IPS-NIHi7 (cell line): ENCODE measurements at regions not wholly inside any gene's neighbourhood (a gene's known extent, or its start where the extent isn't known, plus 50 kb on each side); places are given as distances from the start of the nearest gene placed in this dataset.

Experiments used
- DNase-seq: peaks from one replicate; pipeline ENCODE4 v3.0.0; 2012; ENCODE audit warnings: mixed read lengths; ENCODE audit errors: extremely low spot score

DNA sequence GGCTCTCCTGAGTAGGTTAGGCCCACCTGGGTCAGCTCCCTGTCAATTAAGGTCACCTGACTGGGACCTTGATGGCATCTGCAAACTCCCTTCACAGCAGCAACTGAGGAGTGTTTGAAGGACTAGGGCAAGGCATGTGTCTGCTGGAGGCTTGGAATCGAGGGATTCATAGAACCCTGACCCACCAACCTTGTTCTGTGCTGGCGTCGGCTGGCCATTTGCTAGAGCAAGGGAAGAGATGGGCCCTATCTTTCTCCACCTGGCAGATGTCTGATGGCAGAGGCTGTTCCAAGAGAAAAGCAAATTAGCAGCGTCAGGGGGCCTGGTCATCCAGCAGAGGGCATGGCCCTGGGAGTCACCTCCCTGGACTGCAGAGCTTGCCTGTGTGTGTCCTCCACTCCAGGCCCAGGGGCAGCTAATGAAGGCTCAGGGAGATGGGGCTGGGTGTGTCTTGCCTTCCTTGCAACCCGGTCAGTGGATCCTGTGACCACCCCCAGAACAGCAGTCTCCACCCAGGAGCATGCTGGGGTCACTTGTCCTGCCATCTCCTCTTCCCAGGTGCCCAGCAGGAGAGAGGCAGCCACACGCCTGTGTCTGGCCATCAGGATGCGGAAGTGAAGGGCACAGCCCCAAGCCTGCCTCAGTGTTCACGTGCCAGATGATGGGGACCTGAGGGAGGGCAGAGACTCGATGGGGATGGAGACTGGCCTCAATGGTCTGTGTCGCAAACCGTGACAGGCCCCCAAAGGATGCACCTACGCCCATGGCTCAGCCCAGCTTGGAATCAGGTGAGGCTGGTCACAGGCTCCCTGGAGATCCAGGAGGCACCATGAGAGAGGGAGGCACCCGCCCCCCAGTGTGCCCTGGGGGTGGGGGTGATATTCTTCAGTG lies 53.9 kb downstream of the BARX1 start:
- DNase-seq, result no peak

- DNase-seq, result no peak
These were observed 54.7 kb downstream of the BARX1 start for GRCh38 chr9:93900436-93900819.

GRCh38 chr9:93899609-93900435 lies 55.3 kb downstream of the BARX1 start:
- DNase-seq, result no peak

GRCh38 chr9:93898502-93899426 lies 56.4 kb downstream of the BARX1 start:
- peak; percentile 11 for DNase-seq

GRCh38 chr9:93898026-93898425 lies 57.1 kb downstream of the BARX1 start:
- DNase-seq, result peak; percentile 16

GRCh38 chr9:93897075-93897970 lies 57.8 kb downstream of the BARX1 start:
- peak; percentile 8 for DNase-seq

- peak; percentile 7 for DNase-seq
These were observed 58.6 kb downstream of the BARX1 start for GRCh38 chr9:93896496-93897033.

GRCh38 chr9:93896093-93896492 lies 59.1 kb downstream of the BARX1 start:
- DNase-seq, result peak; percentile 7

DNA sequence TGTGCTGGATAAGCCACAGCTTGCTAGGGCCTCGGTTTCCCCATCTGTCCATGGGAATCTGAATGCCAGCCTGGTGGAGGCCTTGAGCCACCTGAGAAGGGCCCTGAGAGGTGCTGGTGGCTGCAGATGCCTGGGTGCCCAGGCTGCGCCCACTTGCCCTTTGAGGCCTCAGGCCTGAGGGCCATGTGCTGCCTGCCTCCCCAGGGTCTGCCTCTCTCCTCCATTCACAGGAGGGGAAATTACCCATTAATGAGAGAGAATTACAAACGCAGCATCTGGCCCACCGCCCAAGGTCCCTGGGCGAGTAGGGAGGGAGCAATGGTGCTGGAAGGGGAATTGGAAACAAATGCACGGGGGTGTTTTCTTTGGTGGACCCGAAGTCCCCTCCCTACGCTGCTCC lies 59.6 kb downstream of the BARX1 start:
- DNase-seq, result peak; percentile 4

DNA sequence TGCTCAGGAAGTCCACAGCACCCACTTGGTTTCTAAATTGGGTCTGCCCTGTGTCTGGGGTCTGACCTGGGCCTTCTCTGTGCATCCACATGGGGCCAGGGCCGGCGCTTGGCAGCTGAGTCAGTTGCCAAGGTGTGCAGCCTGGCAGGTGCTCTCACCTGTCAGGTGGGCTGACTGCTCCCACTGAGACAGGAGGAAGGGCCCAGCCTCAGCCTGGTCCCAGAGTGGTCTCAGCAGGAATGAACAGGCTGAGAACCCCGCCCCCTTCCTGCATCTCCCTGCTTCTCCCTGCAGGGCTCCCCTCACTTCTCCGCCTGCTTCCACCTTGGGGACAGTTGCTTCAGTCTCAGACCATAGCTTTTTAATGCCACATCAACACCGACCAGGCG lies 60.5 kb downstream of the BARX1 start:
- DNase-seq, result peak; percentile 25

GRCh38 chr9:93893899-93894690 lies 61.1 kb downstream of the BARX1 start:
- peak; percentile 5 for DNase-seq

DNA sequence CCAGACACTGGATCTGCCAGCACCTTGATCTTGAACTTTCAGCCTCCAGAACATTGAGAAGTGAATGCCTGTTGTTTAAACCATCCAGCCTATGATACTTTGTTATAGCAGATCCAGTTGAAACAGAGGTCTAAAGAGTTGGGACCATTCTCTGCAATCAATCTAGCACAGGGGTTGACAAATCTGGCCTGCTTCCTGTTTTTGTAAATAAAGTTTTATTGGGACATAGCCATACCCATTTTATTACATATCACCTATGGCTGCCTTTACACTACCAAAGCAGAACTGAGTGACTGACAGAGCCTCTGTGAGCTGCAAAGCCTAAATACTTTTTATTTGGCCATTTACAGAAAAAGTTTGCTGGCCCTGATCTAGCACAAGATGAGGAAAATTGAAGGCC lies 62.0 kb downstream of the BARX1 start:
- DNase-seq, result no peak

DNA sequence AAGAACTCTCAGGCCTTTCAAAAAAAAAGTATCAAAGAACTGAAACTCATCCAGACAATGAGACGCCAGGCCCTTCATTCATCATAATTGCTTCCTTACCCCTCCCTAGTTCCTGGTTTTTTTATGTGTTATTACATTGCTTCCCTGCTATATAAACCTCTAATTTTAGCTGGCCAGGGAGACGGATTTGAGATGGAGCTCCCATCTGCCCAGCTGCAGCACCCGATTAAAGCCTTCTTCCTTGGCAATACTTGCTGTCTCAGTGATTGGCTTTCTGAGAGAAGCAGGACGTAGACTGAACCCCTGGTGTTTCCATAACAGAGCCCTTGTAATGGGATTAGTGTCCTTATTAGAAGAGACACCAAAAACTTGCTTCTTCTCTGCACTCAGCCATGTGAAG lies 62.4 kb downstream of the BARX1 start:
- no peak for DNase-seq

DNA sequence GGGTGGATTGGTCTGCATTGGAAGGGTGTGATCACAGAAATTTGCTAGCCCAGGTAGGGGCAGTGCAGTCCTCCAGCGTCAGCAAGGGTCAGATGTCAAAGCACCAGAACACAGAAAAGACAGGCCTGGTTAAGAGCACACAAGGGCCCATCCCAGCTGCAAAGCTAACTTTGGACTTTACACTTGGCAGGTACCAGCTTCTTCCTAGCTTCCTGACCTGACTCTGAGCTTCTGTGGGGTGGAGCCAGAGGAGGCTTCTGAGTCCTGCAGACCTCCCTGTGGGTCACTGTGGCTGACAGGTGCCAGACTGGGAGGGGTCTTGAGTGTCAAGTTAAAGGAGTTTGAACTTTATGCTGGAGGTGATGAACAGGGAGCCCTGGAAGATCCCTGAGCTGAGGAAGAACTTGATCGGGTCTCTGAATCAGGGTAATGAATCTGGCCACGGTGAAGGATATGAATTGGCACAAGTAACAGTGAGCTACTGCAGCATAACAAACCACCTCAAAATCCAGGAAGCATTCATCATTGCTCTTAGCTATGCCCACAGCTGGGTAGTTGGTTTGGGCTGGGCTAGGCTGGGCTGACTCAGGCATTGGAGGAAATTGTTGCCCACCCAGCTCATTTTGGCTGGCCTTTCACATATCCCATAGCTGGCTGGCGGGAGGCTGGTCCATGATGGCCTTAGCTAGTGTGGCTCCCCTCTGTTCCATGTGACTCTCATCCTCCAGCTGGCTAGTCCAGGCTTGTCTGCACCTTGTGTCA lies 63.4 kb downstream of the BARX1 start:
- DNase-seq, result no peak

GRCh38 chr9:93891050-93891449 lies 64.1 kb downstream of the BARX1 start:
- DNase-seq, result no peak

DNA sequence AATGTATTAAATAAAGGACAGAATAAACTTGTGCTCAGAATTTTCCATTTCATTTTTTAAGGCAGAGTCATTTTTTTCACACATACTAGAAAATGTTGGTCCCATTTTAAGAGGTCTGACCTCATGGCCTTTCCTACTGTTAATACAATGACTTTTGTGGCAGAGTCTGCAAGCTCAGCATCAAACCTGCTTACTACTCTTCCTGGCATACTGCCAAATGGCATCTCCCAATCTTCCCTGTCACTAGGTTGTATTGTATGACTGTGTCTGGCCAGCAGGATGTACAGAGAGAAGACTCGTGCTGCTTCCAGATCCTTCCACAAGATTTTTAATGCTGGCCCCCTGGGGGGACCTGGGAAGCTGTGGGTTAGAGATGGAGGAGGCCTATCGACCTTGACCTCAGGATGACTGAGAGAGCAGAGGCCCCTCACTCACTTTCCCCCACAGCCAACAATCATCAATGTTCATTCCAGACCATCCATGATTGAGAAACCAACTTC lies 64.7 kb downstream of the BARX1 start:
- DNase-seq, result no peak

DNA sequence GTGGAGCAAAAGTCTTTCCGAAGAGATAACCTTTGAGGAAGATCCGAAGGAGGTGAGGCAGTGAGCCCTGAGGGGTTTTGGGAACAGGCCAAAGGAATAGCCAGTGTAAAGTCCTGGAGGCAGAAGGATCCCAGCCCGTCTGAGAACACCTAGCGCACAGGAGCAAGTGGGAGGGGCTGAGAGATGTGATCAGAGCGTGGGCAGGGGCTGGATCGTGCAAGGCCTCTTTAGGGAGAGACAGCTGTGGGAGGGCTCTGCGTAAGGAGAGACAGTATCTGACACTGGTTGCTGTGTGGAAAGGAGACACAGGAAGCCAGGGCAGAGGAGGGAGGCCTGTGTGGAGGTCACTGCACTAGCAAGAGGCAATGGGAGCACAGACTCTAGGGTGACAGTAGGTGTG lies 68.2 kb downstream of the BARX1 start:
- peak; percentile 21 for DNase-seq

DNA sequence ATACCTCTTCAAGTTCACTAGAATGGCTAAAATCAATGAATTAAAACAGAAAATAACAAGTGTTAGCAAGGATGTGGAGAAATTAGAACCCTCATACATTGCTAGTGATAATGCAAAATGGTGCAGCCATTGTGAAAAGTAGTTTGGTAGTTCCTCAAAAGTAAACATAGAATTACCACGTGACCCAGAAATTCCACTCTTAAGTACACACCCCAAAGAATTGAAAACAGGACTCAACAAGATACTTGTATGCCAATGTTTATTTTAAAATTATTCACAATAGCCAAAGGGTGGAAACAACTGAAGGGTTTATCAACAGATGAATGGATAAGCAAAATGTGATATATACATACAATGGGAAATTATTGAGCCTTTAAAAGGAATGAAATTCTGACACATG lies 70.3 kb downstream of the BARX1 start:
- DNase-seq, result no peak
